NT2/D1 (cell line): ENCODE measurements at regions not wholly inside any gene's neighbourhood (a gene's known extent, or its start where the extent isn't known, plus 50 kb on each side); places are given as distances from the start of the nearest gene placed in this dataset.

Experiments used
- SUZ12 ChIP-seq: IDR thresholded peaks from 2 replicates; pipeline ENCODE4 v1.6.1; 2011; ENCODE audit not compliant: insufficient read length, insufficient read depth; ENCODE audit errors: extremely low read depth
- YY1 ChIP-seq: IDR thresholded peaks from 2 replicates; pipeline ENCODE4 v1.6.1; 2011; ENCODE audit not compliant: insufficient read length, insufficient read depth

GRCh38 chr17:52681480-52681879 lies 523.0 kb upstream of the CA10 start:
- no peak for TF ChIP-seq YY1
- no peak for TF ChIP-seq SUZ12
